SK-N-SH (cell line): ENCODE measurements at regions not wholly inside any gene's neighbourhood (a gene's known extent, or its start where the extent isn't known, plus 50 kb on each side); places are given as distances from the start of the nearest gene placed in this dataset.

Source experiments
- CTCF ChIA-PET: fragments of 300-600, 350-600 bp; formaldehyde crosslinking; extraction: SDS; loops from one replicate; lab custom pipeline; 2021; lab: Yijun Ruan, JAX
- POLR2A ChIA-PET: fragments of 350-600 bp; sonication (Branson Sonifier 250); formaldehyde crosslinking; extraction: SDS; loops from one replicate; lab custom pipeline; 2020; ENCODE audit warnings: antibody characterized with exemption, inconsistent platforms; lab: Yijun Ruan, JAX
- DNase-seq: peaks from one replicate; pipeline ENCODE4 v3.0.0; 2012
- H2AFZ ChIP-seq: fragments of 200-600 bp; sonication (generic); 2 replicates; pipeline ENCODE4 v1.8.1; 2016; ENCODE audit warnings: antibody characterized with exemption, mild to moderate bottlenecking, low read depth
- H3F3A ChIP-seq: fragments of 200-600 bp; sonication (generic); replicated peaks from 2 replicates; pipeline ENCODE3; 2016; ENCODE audit warnings: antibody characterized with exemption, mild to moderate bottlenecking; ENCODE audit not compliant: insufficient read depth
- H3K27ac ChIP-seq, 2 experiments: fragments of 200-500 bp in 1 of 2; fragments of 200-600 bp in 1 of 2; sonication (Bioruptor generic) in 1 of 2; sonication (generic), shearing (Covaris generic) in 1 of 2; 2 replicates each; pipeline versions ENCODE4 v1.5.1 to v1.6.1; 2014 to 2016; ENCODE audit warnings: low read depth in 2 of 2, inconsistent platforms in 1 of 2, low read length in 1 of 2, mild to moderate bottlenecking in 1 of 2, mixed read lengths in 1 of 2
- H3K27me3 ChIP-seq: fragments of 200-600 bp; sonication (generic), shearing (Covaris generic); 2 replicates; pipeline ENCODE4 v1.6.1; 2016; ENCODE audit warnings: mixed run types; ENCODE audit not compliant: insufficient read depth
- H3K36me3 ChIP-seq, 2 experiments: fragments of 200-500 bp in 1 of 2; fragments of 200-600 bp in 1 of 2; sonication (Bioruptor generic) in 1 of 2; sonication (generic) in 1 of 2; replicated peaks in 1 of 2; 2 replicates each; pipeline versions ENCODE3 to v1.5.1; 2014 to 2016; ENCODE audit warnings: low read length in 1 of 2, mild to moderate bottlenecking in 1 of 2; ENCODE audit not compliant: insufficient read depth in 2 of 2, control insufficient read depth in 1 of 2
- H3K4me1 ChIP-seq, 2 experiments: fragments of 200-500 bp in 1 of 2; fragments of 200-600 bp in 1 of 2; sonication (Bioruptor generic) in 1 of 2; sonication (generic), shearing (Covaris generic) in 1 of 2; 2 replicates each; pipeline versions ENCODE4 v1.5.1 to v1.6.1; 2014 to 2016; ENCODE audit warnings: low read depth in 1 of 2, low read length in 1 of 2, mixed run types in 1 of 2; ENCODE audit not compliant: insufficient read depth in 2 of 2, control insufficient read depth in 1 of 2
- H3K4me2 ChIP-seq: fragments of 200-600 bp; sonication (generic), shearing (Covaris generic); 2 replicates; pipeline ENCODE4 v1.6.1; 2017; ENCODE audit warnings: mixed run types
- H3K4me3 ChIP-seq, 2 experiments: fragments of 200-500 bp in 1 of 2; fragments of 200-600 bp in 1 of 2; sonication (Bioruptor generic) in 1 of 2; sonication (generic), shearing (Covaris generic) in 1 of 2; 2 replicates each; pipeline versions ENCODE4 v1.5.1 to v1.8.1; 2014 to 2016; ENCODE audit warnings: low read depth in 2 of 2, inconsistent platforms in 1 of 2, low read length in 1 of 2, mild to moderate bottlenecking in 1 of 2, mixed read lengths in 1 of 2, moderate library complexity in 1 of 2
- H3K79me2 ChIP-seq: fragments of 200-600 bp; sonication (generic); 2 replicates; pipeline ENCODE4 v1.8.1; 2017; ENCODE audit warnings: mild to moderate bottlenecking; ENCODE audit not compliant: insufficient read depth
- H3K9ac ChIP-seq: fragments of 200-600 bp; sonication (generic); 2 replicates; pipeline ENCODE4 v1.6.1; 2017; ENCODE audit warnings: mixed run types
- H3K9me2 ChIP-seq: fragments of 200-600 bp; sonication (generic); 2 replicates; pipeline ENCODE4 v1.6.1; 2017; ENCODE audit warnings: mixed run types
- H3K9me3 ChIP-seq: fragments of 200-600 bp; sonication (generic); 2 replicates; pipeline ENCODE4 v1.6.1; 2017; ENCODE audit warnings: mixed run types, mild to moderate bottlenecking, moderate library complexity
- H4K20me1 ChIP-seq: fragments of 200-600 bp; sonication (generic); 2 replicates; pipeline ENCODE4 v1.6.1; 2017; ENCODE audit warnings: mild to moderate bottlenecking, mixed run types; ENCODE audit not compliant: insufficient read depth
- FOXJ3 ChIP-seq: sonication (generic); formaldehyde crosslinking; IDR thresholded peaks from 2 replicates; pipeline ENCODE4 v1.5.1; 2020; ENCODE audit warnings: mild to moderate bottlenecking, missing genetic modification reagents
- JUND ChIP-seq: IDR thresholded peaks from 2 replicates; pipeline ENCODE4 v1.4.0; 2012
- RCOR1 ChIP-seq: fragments of 150-350 bp; IDR thresholded peaks from 2 replicates; pipeline ENCODE4 v1.6.1; 2017; ENCODE audit warnings: antibody characterized with exemption, low read length
- REST ChIP-seq: IDR thresholded peaks from 2 replicates; pipeline ENCODE4 v1.6.1; 2012; ENCODE audit warnings: mild to moderate bottlenecking, low read depth, low read length, moderate library complexity
- TAF1 ChIP-seq: IDR thresholded peaks from 2 replicates; pipeline ENCODE4 v1.6.1; 2012; ENCODE audit warnings: low read depth, mild to moderate bottlenecking, low read length, moderate library complexity, borderline replicate concordance
- TEAD4 ChIP-seq: IDR thresholded peaks from 2 replicates; pipeline ENCODE4 v1.4.0; 2012; ENCODE audit warnings: mild to moderate bottlenecking, borderline replicate concordance; ENCODE audit not compliant: insufficient read depth
- USF1 ChIP-seq: IDR thresholded peaks from 2 replicates; pipeline ENCODE4 v1.4.0; 2012; ENCODE audit warnings: low read depth, borderline replicate concordance
- ZBTB33 ChIP-seq: IDR thresholded peaks from 2 replicates; pipeline ENCODE4 v1.4.0; 2012; ENCODE audit warnings: low read depth, borderline replicate concordance
- WGBS: methylation state at CpG from one replicate; pipeline ENCODE4 v1.1.6; 2017; ENCODE audit warnings: low lambda C conversion rate; 5-methylcytosine and 5-hydroxymethylcytosine counted together

GRCh38 chr21:33978585-33978984 is 63.0 kb upstream of the ATP5PO start (continued):
- TF ChIP-seq REST: no peak

GRCh38 chr21:33977721-33978369 is 62.2 kb upstream of the ATP5PO start:
- Histone ChIP-seq H3K79me2 (no peaks in the 10 kb centered on the region), H3K9me3 (no peaks in the 10 kb centered on the region), H4K20me1 (no peaks in the 10 kb centered on the region), H3K4me1 (peaks cover 2 to 28% of the 10 kb centered on the region in 2 experiments; a peak in 3 of 4 replicates), H3K9me2 (no peaks in the 10 kb centered on the region), H3K4me2 (peak overlapping the region; percentile 68; the same call in 1 of the 2 replicates), H3F3A (peaks cover 30% of the 10 kb centered on the region), H3K27ac (peak overlapping the region in 1 of 2 experiments; percentile 97; a peak in 2 of 4 replicates), H3K4me3 (no peak overlapping the region), H2AFZ (no peak overlapping the region), H3K9ac (no peak overlapping the region; the same call in 1 of the 2 replicates), H3K36me3 (no peaks in the 10 kb centered on the region), H3K27me3 (no peaks in the 10 kb centered on the region)
- no peak for DNase-seq
- CTCF ChIA-PET: interaction anchor here (1.3 to 2.2 kb wide), 2 partner anchors 54 to 370 kb away, joined by 4 to 8 read pairs; no protein-coding TSS in a partner anchor
- POLR2A ChIA-PET: no interaction called here
- WGBS: 84% methylated on average over 11 of the region's 12 CpGs
- TF ChIP-seq USF1 (no peak), TEAD4 (no peak), REST (no peak), JUND (no peak), TAF1 (no peak), ZBTB33 (no peak), RCOR1 (no peak), FOXJ3 (CRISPR knock-in tag) (no peak)
- TF ChIP-seq, all 33 proteins: peak for 0
